ENCODE measurements at regions not wholly inside any gene's neighbourhood (a gene's known extent, or its start where the extent isn't known, plus 50 kb on each side); places are given as distances from the start of the nearest gene placed in this dataset.

GRCh38 chr7:1360521-1360971 lies 98.7 kb downstream of the MICALL2 start:
- DNase-seq (ENCODE audit: low read depth): no peak
- H3K4me3 ChIP-seq (ENCODE audit: control insufficient read depth, low read depth, low read length): no peak overlapping the region
- TF ChIP-seq, protein P1, sequence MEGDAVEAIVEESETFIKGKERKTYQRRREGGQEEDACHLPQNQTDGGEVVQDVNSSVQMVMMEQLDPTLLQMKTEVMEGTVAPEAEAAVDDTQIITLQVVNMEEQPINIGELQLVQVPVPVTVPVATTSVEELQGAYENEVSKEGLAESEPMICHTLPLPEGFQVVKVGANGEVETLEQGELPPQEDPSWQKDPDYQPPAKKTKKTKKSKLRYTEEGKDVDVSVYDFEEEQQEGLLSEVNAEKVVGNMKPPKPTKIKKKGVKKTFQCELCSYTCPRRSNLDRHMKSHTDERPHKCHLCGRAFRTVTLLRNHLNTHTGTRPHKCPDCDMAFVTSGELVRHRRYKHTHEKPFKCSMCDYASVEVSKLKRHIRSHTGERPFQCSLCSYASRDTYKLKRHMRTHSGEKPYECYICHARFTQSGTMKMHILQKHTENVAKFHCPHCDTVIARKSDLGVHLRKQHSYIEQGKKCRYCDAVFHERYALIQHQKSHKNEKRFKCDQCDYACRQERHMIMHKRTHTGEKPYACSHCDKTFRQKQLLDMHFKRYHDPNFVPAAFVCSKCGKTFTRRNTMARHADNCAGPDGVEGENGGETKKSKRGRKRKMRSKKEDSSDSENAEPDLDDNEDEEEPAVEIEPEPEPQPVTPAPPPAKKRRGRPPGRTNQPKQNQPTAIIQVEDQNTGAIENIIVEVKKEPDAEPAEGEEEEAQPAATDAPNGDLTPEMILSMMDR (conservative IDR thresholded peaks at IDR 0.05; ENCODE audit: control insufficient read depth, insufficient read depth, low read depth, low read length): no peak

GRCh38 chr7:1361016-1361755 lies 98.1 kb downstream of the MICALL2 start:
- TF ChIP-seq, protein P1 (conservative IDR thresholded peaks at IDR 0.05; ENCODE audit: control insufficient read depth, insufficient read depth, low read depth, low read length): no peak
- H3K4me3 ChIP-seq (ENCODE audit: control insufficient read depth, low read depth, low read length): no peak overlapping the region
- DNase-seq (ENCODE audit: low read depth): no peak

DNA sequence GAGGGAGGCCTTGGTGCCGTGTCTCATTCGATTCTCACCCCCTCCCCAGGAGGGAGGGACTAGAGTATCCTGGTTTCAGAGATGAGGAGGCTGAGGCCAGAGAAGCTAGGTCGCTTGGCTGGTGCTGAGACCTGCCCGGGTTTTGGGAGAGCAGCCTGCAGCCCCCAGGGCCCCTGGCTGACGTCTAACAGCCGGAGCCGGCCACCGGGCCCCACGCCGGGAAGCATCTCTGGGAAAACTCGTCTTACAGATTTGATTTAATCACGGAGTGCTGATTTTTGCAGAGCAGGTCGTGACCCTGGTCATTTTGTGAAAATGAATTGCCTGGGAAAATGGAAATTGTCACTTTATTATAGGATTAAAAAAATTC lies 97.5 kb downstream of the MICALL2 start:
- no peak overlapping the region for H3K4me3 ChIP-seq (ENCODE audit: control insufficient read depth, low read depth, low read length)
- TF ChIP-seq, protein P1 (conservative IDR thresholded peaks at IDR 0.05; ENCODE audit: control insufficient read depth, insufficient read depth, low read depth, low read length): no peak
- DNase-seq (ENCODE audit: low read depth): no peak

DNA sequence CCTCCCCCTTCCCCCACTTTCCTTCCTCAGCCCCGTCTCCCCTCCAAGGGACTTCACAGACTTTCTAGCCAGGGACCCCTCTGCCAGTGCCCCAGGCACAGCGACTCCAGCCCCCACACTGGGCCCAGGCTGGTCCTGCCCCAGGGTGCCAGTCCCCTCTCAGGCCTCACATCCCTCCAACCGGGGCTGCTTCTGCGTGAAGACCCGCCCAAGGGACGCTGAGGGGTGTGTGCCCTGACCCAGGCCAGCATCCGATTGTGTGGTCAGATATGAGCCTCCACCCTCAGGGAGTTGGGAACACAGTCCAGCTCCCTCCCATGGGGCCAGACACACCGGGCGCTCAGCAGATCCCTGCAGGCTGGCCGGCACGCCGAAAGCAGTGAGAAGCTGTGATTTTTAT lies 97.0 kb downstream of the MICALL2 start:
- TF ChIP-seq, protein P1 (conservative IDR thresholded peaks at IDR 0.05; ENCODE audit: control insufficient read depth, insufficient read depth, low read depth, low read length): no peak
- H3K4me3 ChIP-seq (ENCODE audit: control insufficient read depth, low read depth, low read length): no peak overlapping the region
- DNase-seq (ENCODE audit: low read depth): no peak

- no peak overlapping the region for H3K4me3 ChIP-seq (ENCODE audit: control insufficient read depth, low read depth, low read length)
- DNase-seq (ENCODE audit: low read depth): no peak
- TF ChIP-seq, protein P1 (conservative IDR thresholded peaks at IDR 0.05; ENCODE audit: control insufficient read depth, insufficient read depth, low read depth, low read length): no peak
Observed at GRCh38 chr7:1364068-1364905, 95.0 kb downstream of the MICALL2 start.

DNA sequence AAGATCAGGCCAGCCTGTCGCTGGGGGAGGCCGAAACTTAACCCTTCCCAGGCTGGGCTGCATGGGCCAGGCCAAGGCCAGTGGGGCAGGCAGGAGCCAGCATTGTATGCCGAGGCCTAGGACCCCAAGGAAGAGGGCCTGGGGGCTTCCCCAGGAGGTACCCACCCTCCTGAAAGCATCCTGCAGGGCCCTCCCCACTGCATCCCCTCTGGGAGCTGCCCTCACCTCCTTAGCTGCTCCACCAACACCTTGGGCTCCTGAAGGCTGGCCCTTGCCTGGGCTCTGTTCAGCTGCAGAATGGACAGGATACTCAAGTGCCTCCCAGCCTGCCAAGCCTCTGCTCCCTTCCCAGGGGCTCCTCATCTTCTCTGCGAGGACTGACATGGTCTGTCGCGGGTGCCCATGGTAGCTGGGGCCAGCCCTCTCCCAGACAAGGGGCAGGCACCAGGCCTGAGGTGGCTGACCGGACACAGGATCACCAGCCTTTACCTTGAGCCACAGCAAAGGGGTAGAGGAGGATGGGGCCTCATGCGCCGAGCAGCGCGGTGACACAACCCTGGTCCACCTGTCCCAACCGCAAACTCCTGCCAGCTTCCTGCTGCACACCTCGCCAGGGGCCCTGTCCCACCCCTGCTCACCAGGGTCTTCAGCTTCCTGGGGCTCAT lies 94.2 kb downstream of the MICALL2 start:
- H3K4me3 ChIP-seq (ENCODE audit: control insufficient read depth, low read depth, low read length): no peak overlapping the region
- no peak for DNase-seq (ENCODE audit: low read depth)
- TF ChIP-seq, protein P1 (conservative IDR thresholded peaks at IDR 0.05; ENCODE audit: control insufficient read depth, insufficient read depth, low read depth, low read length): no peak

Data from fibroblast of mammary gland (primary cell).